Naive thymus-derived CD8-positive, alpha-beta T cell (primary cell): ENCODE measurements at regions not wholly inside any gene's neighbourhood (a gene's known extent, or its start where the extent isn't known, plus 50 kb on each side); places are given as distances from the start of the nearest gene placed in this dataset.

Experiments used
- ATAC-seq, 2 donors: fragments of 150-1000 bp; cut with Tn5 transposase in 1 of 2; sonication (Bioruptor Pico), chemical (Tn5 transposase) in 1 of 2; 1 replicate in 1 of 2; 2 replicates in 1 of 2; pipeline ENCODE4 v1.10.0; 2021; ENCODE audit warnings: mild to moderate bottlenecking in 2 of 2, moderate library complexity in 2 of 2
- POLR2A ChIA-PET: fragments of 350-600 bp; sonication (Branson Sonifier 250); formaldehyde crosslinking; loops from one replicate; lab custom pipeline; 2021; ENCODE audit warnings: antibody characterized with exemption; lab: Charles Lee
- DNase-seq, 10 donors: peaks; one replicate each; pipeline versions ENCODE4 v3.0.0 to v3.0.0-alpha.2; 2020 to 2022
- H3K27ac Mint-ChIP-seq, 10 donors: one replicate each; pipeline ENCODE4 v1.8.0; 2020 to 2022; ENCODE audit warnings: mild to moderate bottlenecking in 10 of 10, mixed read lengths in 10 of 10, moderate library complexity in 4 of 10, inconsistent platforms in 1 of 10
- H3K27me3 Mint-ChIP-seq, 5 donors: one replicate each; pipeline ENCODE4 v1.8.0; 2021 to 2022; ENCODE audit warnings: mixed read lengths in 5 of 5
- H3K36me3 Mint-ChIP-seq, 3 donors: one replicate each; pipeline ENCODE4 v1.8.0; 2020 to 2022; ENCODE audit warnings: mixed read lengths in 3 of 3, mild to moderate bottlenecking in 2 of 3, inconsistent platforms in 1 of 3
- H3K4me1 Mint-ChIP-seq, 4 donors: one replicate each; pipeline ENCODE4 v1.8.0; 2021 to 2022; ENCODE audit warnings: mixed read lengths in 4 of 4
- H3K4me3 Mint-ChIP-seq, 10 donors: one replicate each; pipeline ENCODE4 v1.8.0; 2020 to 2022; ENCODE audit warnings: mild to moderate bottlenecking in 10 of 10, mixed read lengths in 10 of 10, moderate library complexity in 6 of 10, inconsistent platforms in 1 of 10
- H3K9me3 Mint-ChIP-seq, 9 donors: one replicate each; pipeline ENCODE4 v1.8.0; 2020 to 2022; ENCODE audit warnings: mixed read lengths in 9 of 9, mild to moderate bottlenecking in 3 of 9, inconsistent platforms in 1 of 9, moderate library complexity in 1 of 9

GRCh38 chr2:44107086-44107740 is 61.5 kb upstream of the PPM1B start:
- Mint-ChIP-seq H3K36me3 (no peaks in the 10 kb centered on the region), H3K27ac (no peak overlapping the region), H3K9me3 (no peaks in the 10 kb centered on the region), H3K4me1 (peaks cover 0 to 4% (median 1%) of the 10 kb centered on the region in 4 donors), H3K4me3 (no peak overlapping the region), H3K27me3 (peaks cover 0 to 7% (median 1%) of the 10 kb centered on the region in 5 donors)
- no peak for ATAC-seq
- POLR2A ChIA-PET, result interaction anchor here (0.6 kb wide), 1 partner anchor 247 kb away, joined by 4 read pairs; no protein-coding TSS in a partner anchor
- DNase-seq, result no peak

DNA sequence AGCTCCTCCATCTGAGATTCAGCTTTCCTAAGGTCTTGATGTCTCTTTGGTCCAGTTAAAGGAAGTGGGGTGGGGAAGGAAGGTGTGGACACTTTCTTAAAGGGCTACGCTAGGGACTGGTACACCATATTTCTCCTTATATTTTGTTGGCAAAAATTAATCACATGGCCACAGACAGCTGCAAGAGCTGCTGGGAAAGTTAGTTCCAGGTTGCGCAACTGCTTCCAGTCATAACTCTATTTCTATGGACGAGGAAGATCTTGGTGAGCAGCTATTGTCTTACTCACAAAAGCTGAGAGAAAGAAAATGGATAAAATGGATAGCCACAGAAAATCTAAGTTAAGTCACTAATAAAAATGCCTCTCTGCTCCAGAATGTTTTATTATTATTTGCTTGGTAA is 60.7 kb upstream of the PPM1B start:
- Mint-ChIP-seq H3K4me1 (peaks cover 0 to 4% (median 1%) of the 10 kb centered on the region in 4 donors), H3K4me3 (no peak overlapping the region), H3K36me3 (no peaks in the 10 kb centered on the region), H3K9me3 (no peaks in the 10 kb centered on the region), H3K27me3 (peaks cover 0 to 7% (median 1%) of the 10 kb centered on the region in 5 donors), H3K27ac (no peak overlapping the region)
- POLR2A ChIA-PET, result no interaction called here
- ATAC-seq (no peak), DNase-seq (no peak)

GRCh38 chr2:44109166-44109565 is 59.5 kb upstream of the PPM1B start:
- no peak overlapping the region for H3K4me3 Mint-ChIP-seq
- DNase-seq, result no peak
- POLR2A ChIA-PET, result no interaction called here

DNA sequence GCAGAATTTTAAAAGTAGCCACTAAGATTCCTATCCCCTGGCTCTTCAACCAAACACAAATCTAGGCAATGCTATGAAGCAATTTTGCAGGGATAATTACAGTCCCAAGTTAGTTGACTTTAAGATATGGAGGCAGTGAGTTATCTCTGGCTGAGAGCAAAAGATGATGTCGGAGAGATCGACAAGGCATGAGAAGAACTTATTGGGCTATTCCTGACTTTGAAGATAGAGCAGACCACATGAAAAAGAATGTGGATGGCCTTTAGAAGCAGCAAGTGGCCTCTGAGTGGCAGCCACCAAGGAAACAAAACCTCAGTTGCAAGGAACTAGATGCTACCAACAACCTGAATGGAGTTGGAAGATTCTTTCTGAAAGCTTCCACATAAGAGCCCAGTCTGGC is 58.2 kb upstream of the PPM1B start:
- Mint-ChIP-seq H3K4me3 (no peak overlapping the region), H3K36me3 (no peaks in the 10 kb centered on the region), H3K27me3 (peaks cover 0 to 7% (median 3%) of the 10 kb centered on the region in 5 donors), H3K27ac (peak overlapping the region in 1 of 10 donors; percentile 41), H3K9me3 (no peaks in the 10 kb centered on the region), H3K4me1 (peaks cover 0 to 4% (median 1%) of the 10 kb centered on the region in 4 donors)
- no peak for DNase-seq
- ATAC-seq, result no peak
- POLR2A ChIA-PET, result no interaction called here

More at GRCh38 chr2:44109166-44109565, 59.5 kb upstream of the PPM1B start:
- no peak for ATAC-seq
- Mint-ChIP-seq H3K4me1 (peaks cover 0 to 4% (median 1%) of the 10 kb centered on the region in 4 donors), H3K36me3 (no peaks in the 10 kb centered on the region), H3K27me3 (peaks cover 0 to 7% (median 2%) of the 10 kb centered on the region in 5 donors), H3K9me3 (no peaks in the 10 kb centered on the region), H3K27ac (no peak overlapping the region)

DNA sequence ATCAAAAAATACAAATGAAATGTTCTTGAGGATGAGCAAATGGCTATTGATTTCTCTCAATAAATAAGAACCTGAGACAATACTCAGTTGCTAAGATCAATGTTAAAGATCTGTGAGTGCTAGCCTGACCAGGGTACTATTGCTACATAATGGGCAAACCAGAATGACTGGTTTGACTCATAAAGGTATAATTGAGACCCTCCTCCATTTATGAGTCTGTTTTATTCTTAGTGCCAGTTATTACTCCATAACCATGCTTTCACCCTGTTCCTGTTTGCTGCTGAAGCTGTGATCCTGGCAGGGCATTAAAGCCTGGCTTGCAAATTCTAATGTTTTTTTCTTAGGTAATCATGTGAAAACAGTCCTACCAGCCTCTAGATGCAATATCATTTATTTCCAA is 56.6 kb upstream of the PPM1B start:
- no peak for ATAC-seq

DNA sequence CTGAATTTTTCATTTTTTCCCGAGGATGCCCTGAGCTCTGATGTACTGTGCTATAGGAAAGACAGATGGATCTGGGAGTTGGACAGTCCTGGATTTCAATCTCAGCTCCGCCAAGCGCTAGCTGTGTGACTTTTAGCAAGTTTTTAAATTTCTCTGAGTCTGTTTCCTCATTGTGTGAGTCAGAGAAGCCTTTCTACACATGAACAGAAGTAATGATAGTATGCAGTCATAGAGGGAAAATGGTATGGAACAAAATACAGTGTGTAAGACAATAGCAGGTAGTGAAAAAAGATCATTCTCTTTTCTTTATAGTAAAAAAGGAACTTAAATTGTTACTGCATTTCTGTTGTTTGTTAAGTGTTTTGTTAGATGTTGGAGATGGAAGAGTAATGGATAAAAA is 52.4 kb upstream of the PPM1B start:
- Mint-ChIP-seq H3K36me3 (no peaks in the 10 kb centered on the region), H3K4me1 (peaks cover 6 to 12% (median 8%) of the 10 kb centered on the region in 4 donors), H3K9me3 (no peaks in the 10 kb centered on the region), H3K4me3 (no peak overlapping the region), H3K27me3 (peaks cover 0 to 4% (median 0%) of the 10 kb centered on the region in 5 donors), H3K27ac (no peak overlapping the region)
- no peak for ATAC-seq
- no peak for DNase-seq
- POLR2A ChIA-PET, result interaction anchor here (2.0 kb wide), 1 partner anchor 52 kb away, joined by 9 read pairs; the partner anchor contains the start of gene PPM1B

More for the DNA sequence above, 56.6 kb upstream of the PPM1B start:
- H3K27me3 Mint-ChIP-seq, result peaks cover 0 to 7% (median 3%) of the 10 kb centered on the region in 5 donors
- POLR2A ChIA-PET, result interaction anchor here (0.5 to 1.2 kb wide), 2 partner anchors 64 to 1186 kb away, joined by 3 to 4 read pairs; no protein-coding TSS in a partner anchor
- H3K4me1 Mint-ChIP-seq, result peaks cover 0 to 3% (median under 1%) of the 10 kb centered on the region in 4 donors
- no peak overlapping the region for H3K4me3 Mint-ChIP-seq
- H3K27ac Mint-ChIP-seq, result no peak overlapping the region
- no peaks in the 10 kb centered on the region for H3K36me3 Mint-ChIP-seq
- DNase-seq, result no peak
- no peaks in the 10 kb centered on the region for H3K9me3 Mint-ChIP-seq

DNA sequence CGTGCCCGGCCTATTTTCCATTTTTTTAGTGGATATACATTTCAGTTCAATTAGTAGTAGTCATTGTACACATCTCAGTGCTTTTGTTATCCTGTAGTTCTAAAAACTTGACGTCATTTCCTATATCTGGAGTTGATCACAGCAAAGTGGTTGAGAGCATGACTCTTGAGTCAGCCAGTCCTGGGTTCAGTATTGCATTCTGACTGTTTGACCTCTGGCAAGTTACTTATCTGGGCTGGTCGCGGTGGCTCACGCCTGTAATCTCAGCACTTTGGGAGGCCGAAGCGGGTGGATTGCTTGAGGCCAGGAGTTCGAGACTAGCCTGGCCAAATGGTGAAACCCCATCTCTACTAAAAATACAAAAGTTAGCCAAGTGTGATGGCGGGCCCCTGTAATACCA is 50.4 kb upstream of the PPM1B start:
- no peaks in the 10 kb centered on the region for H3K9me3 Mint-ChIP-seq
- no peaks in the 10 kb centered on the region for H3K36me3 Mint-ChIP-seq
- no peak overlapping the region for H3K4me3 Mint-ChIP-seq
- POLR2A ChIA-PET, result no interaction called here
- DNase-seq (no peak), ATAC-seq (no peak)
- peaks cover 0 to 4% (median 0%) of the 10 kb centered on the region in 5 donors for H3K27me3 Mint-ChIP-seq
- no peak overlapping the region for H3K27ac Mint-ChIP-seq
- peaks cover 6 to 16% (median 10%) of the 10 kb centered on the region in 4 donors for H3K4me1 Mint-ChIP-seq
